Calu3 (cell line): ENCODE measurements at regions not wholly inside any gene's neighbourhood (a gene's known extent, or its start where the extent isn't known, plus 50 kb on each side); places are given as distances from the start of the nearest gene placed in this dataset.

Experiments used
- BruUV-seq: library from RNA; stranded (reverse); fragments of 400-500 nt; replicated peaks from 2 replicates; lab custom pipeline; 2021; lab: Mats Ljungman, UMichigan
- CTCF ChIA-PET: fragments of 300-600 bp; sonication (Branson Sonifier 250); formaldehyde crosslinking; loops from one replicate; lab custom pipeline; 2022; ENCODE audit warnings: antibody characterized with exemption; lab: Charles Lee
- DNase-seq: peaks from one replicate; pipeline ENCODE4 v3.0.0; 2022
- H3K27ac Mint-ChIP-seq: one replicate; pipeline ENCODE4 v1.8.0; 2022; ENCODE audit warnings: mixed read lengths; ENCODE audit not compliant: unreplicated experiment
- H3K27me3 Mint-ChIP-seq: one replicate; pipeline ENCODE4 v1.8.0; 2022; ENCODE audit warnings: mixed read lengths; ENCODE audit not compliant: unreplicated experiment
- H3K36me3 Mint-ChIP-seq: one replicate; pipeline ENCODE4 v1.8.0; 2022; ENCODE audit warnings: mild to moderate bottlenecking, moderate library complexity, mixed read lengths; ENCODE audit not compliant: insufficient read depth, unreplicated experiment
- H3K4me1 Mint-ChIP-seq: one replicate; pipeline ENCODE4 v1.8.0; 2022; ENCODE audit warnings: mild to moderate bottlenecking, low read depth, mixed read lengths; ENCODE audit not compliant: unreplicated experiment
- H3K4me3 Mint-ChIP-seq: one replicate; pipeline ENCODE4 v1.8.0; 2022; ENCODE audit warnings: mild to moderate bottlenecking, low read depth, moderate library complexity, mixed read lengths; ENCODE audit not compliant: unreplicated experiment
- H3K9me3 Mint-ChIP-seq: one replicate; pipeline ENCODE4 v1.8.0; 2022; ENCODE audit warnings: low read depth, mixed read lengths; ENCODE audit not compliant: unreplicated experiment
- intact Hi-C: fragments of 100-400 bp; cut with micrococcal nuclease; formaldehyde crosslinking; loops from one replicate; pipeline ENCODE4 v1.10.0; 2022; ENCODE audit not compliant: unreplicated experiment
- TF ChIP-seq, protein P1 (sequence below): fragments of 200-600 bp; IDR thresholded peaks from one replicate; pipeline ENCODE4 v1.8.0; 2022; ENCODE audit warnings: antibody characterized with exemption; ENCODE audit not compliant: unreplicated experiment

DNA sequence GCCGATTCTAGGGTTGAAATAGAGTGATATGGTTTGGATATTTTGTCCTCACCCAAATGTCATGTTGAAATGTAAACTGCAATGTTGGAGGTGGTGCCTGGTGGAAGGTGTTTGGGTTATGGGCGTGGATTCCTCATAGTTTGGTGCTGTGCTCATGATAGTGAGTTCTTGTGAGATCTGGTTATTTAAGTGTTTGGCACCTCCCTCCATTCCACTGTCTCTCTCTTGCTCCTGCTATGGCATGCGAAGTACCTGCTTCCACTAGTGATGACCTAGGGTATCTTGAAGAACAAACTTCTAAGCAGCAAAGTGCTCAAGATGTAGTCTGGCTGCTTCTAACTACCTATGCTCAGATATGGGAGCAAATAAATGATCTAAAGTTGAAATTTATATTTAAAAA lies 56.0 kb upstream of the TSPAN18 start:
- no peak overlapping the region for H3K27ac Mint-ChIP-seq
- H3K36me3 Mint-ChIP-seq, result no peaks in the 10 kb centered on the region
- H3K4me3 Mint-ChIP-seq, result no peak overlapping the region
- TF ChIP-seq, protein P1, sequence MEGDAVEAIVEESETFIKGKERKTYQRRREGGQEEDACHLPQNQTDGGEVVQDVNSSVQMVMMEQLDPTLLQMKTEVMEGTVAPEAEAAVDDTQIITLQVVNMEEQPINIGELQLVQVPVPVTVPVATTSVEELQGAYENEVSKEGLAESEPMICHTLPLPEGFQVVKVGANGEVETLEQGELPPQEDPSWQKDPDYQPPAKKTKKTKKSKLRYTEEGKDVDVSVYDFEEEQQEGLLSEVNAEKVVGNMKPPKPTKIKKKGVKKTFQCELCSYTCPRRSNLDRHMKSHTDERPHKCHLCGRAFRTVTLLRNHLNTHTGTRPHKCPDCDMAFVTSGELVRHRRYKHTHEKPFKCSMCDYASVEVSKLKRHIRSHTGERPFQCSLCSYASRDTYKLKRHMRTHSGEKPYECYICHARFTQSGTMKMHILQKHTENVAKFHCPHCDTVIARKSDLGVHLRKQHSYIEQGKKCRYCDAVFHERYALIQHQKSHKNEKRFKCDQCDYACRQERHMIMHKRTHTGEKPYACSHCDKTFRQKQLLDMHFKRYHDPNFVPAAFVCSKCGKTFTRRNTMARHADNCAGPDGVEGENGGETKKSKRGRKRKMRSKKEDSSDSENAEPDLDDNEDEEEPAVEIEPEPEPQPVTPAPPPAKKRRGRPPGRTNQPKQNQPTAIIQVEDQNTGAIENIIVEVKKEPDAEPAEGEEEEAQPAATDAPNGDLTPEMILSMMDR, result no peak
- H3K9me3 Mint-ChIP-seq, result no peaks in the 10 kb centered on the region
- no TSS peak for BruUV-seq
- CTCF ChIA-PET, result no interaction called here
- no peak for DNase-seq
- no peaks in the 10 kb centered on the region for H3K4me1 Mint-ChIP-seq
- H3K27me3 Mint-ChIP-seq, result peaks cover 64% of the 10 kb centered on the region
- intact Hi-C loops, result no loop called here

GRCh38 chr11:44671234-44671633 lies 55.5 kb upstream of the TSPAN18 start:
- CTCF ChIA-PET, result no interaction called here
- Mint-ChIP-seq H3K9me3 (no peaks in the 10 kb centered on the region), H3K4me1 (no peaks in the 10 kb centered on the region), H3K27ac (no peak overlapping the region), H3K27me3 (peaks cover 59% of the 10 kb centered on the region), H3K36me3 (no peaks in the 10 kb centered on the region), H3K4me3 (no peak overlapping the region)
- no TSS peak for BruUV-seq
- no peak for DNase-seq
- intact Hi-C loops, result no loop called here
- TF ChIP-seq, protein P1, result no peak

DNA sequence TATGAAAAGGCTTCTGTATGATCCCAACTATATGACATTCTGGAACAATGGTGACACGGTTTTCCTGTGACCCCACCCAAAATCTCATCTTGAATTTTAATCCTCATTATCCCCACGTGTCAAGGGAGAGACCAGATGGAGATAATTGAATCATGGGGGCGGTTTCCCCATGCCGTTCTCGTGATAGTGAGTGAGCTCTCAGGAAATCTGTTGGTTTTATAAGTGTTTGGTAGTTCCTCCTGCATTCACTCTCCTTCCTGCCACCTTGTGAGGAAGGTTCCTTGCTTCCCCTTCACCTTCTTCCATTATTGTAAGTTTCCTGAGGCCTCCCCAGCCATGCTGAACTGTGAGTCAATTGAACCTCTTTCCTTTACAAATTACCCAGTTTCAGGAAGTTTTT lies 53.1 kb upstream of the TSPAN18 start:
- CTCF ChIA-PET, result no interaction called here
- Mint-ChIP-seq H3K36me3 (no peaks in the 10 kb centered on the region), H3K4me3 (no peak overlapping the region), H3K9me3 (no peaks in the 10 kb centered on the region), H3K4me1 (no peaks in the 10 kb centered on the region), H3K27me3 (peaks cover 35% of the 10 kb centered on the region), H3K27ac (no peak overlapping the region)
- no TSS peak for BruUV-seq
- TF ChIP-seq, protein P1, result no peak
- no peak for DNase-seq
- intact Hi-C loops, result no loop called here

DNA sequence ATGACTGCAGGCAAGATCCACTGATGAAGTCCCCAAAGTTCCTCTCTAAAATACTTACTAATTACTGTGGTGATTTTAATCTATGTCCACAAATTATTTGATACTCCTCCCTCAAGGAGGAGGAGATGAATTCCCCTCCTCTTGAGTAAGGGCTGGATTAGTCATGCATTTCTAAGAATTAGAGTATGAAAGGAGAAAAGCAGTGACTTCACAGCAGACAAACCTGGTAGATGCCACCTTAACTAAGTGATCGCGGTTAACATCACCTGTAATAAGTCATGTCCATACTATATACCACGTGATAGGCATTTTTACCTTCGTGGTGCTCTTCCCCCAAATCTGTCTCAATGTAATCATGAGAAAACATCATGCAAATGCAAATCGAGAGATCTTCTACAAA lies 52.0 kb upstream of the TSPAN18 start:
- no peaks in the 10 kb centered on the region for H3K36me3 Mint-ChIP-seq
- DNase-seq, result no peak
- TF ChIP-seq, protein P1, result no peak
- H3K9me3 Mint-ChIP-seq, result no peaks in the 10 kb centered on the region
- H3K4me1 Mint-ChIP-seq, result no peaks in the 10 kb centered on the region
- no TSS peak for BruUV-seq
- intact Hi-C loops, result no loop called here
- no peak overlapping the region for H3K4me3 Mint-ChIP-seq
- peaks cover 24% of the 10 kb centered on the region for H3K27me3 Mint-ChIP-seq
- CTCF ChIA-PET, result no interaction called here
- H3K27ac Mint-ChIP-seq, result no peak overlapping the region
